ENCODE measurements at regions not wholly inside any gene's neighbourhood (a gene's known extent, or its start where the extent isn't known, plus 50 kb on each side); places are given as distances from the start of the nearest gene placed in this dataset.

DNA sequence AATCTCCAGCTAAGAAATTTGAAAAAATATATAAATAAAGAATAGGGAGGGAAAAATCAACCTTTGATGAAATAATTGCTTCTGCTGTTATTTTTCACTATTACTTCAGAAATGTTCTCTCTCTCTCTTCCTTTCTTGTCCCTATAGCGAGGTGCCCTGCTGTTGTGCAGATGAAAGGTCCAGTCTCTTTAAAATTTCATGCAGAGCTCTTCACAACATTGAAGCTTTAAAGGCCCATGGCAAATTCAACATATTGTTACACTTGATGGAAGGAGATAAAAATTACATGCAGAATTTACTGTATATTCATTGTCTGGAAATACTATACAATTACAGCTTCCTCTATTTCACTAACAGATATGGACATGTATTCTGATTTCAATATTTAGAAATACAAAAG lies 86.4 kb upstream of the PSMD7 start:
- Mint-ChIP-seq H3K9me3 (ENCODE audit: unreplicated experiment) (no peaks in the 10 kb centered on the region), H3K4me1 (ENCODE audit: unreplicated experiment) (no peaks in the 10 kb centered on the region), H3K27ac (ENCODE audit: unreplicated experiment) (no peak overlapping the region), H3K4me3 (ENCODE audit: unreplicated experiment) (no peak overlapping the region), H3K27me3 (ENCODE audit: unreplicated experiment) (peaks cover 5% of the 10 kb centered on the region), H3K36me3 (ENCODE audit: low read depth, unreplicated experiment) (no peaks in the 10 kb centered on the region)
- TF ChIP-seq, protein P1, sequence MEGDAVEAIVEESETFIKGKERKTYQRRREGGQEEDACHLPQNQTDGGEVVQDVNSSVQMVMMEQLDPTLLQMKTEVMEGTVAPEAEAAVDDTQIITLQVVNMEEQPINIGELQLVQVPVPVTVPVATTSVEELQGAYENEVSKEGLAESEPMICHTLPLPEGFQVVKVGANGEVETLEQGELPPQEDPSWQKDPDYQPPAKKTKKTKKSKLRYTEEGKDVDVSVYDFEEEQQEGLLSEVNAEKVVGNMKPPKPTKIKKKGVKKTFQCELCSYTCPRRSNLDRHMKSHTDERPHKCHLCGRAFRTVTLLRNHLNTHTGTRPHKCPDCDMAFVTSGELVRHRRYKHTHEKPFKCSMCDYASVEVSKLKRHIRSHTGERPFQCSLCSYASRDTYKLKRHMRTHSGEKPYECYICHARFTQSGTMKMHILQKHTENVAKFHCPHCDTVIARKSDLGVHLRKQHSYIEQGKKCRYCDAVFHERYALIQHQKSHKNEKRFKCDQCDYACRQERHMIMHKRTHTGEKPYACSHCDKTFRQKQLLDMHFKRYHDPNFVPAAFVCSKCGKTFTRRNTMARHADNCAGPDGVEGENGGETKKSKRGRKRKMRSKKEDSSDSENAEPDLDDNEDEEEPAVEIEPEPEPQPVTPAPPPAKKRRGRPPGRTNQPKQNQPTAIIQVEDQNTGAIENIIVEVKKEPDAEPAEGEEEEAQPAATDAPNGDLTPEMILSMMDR (IDR thresholded peaks at IDR 0.05; ENCODE audit: unreplicated experiment): no peak
- no peak for DNase-seq (ENCODE audit: low spot score)

DNA sequence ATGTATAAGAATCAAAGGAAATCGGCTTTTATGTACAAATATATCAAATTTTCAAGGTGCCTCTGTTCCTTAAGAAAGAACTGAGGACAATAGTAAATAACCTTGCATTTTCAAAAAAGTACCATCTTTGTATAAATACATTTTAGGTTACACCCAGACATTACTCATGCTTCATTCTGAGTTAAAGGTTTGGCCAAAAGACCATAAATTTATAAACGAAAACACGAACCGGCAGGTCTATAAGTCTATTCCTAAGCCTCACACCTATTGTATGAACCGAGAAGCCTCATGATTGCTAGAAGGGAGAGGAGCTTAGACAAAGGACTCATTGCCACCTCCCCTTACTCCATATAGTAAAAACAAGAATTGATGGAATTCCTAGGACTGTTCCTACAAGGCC lies 94.6 kb upstream of the PSMD7 start:
- TF ChIP-seq, protein P1 (IDR thresholded peaks at IDR 0.05; ENCODE audit: unreplicated experiment): no peak
- H3K27me3 Mint-ChIP-seq (ENCODE audit: unreplicated experiment): no peaks in the 10 kb centered on the region
- DNase-seq (ENCODE audit: low spot score): no peak
- no peaks in the 10 kb centered on the region for H3K4me1 Mint-ChIP-seq (ENCODE audit: unreplicated experiment)
- H3K9me3 Mint-ChIP-seq (ENCODE audit: unreplicated experiment): no peaks in the 10 kb centered on the region
- no peaks in the 10 kb centered on the region for H3K36me3 Mint-ChIP-seq (ENCODE audit: low read depth, unreplicated experiment)
- H3K27ac Mint-ChIP-seq (ENCODE audit: unreplicated experiment): no peak overlapping the region
- no peak overlapping the region for H3K4me3 Mint-ChIP-seq (ENCODE audit: unreplicated experiment)

GRCh38 chr16:74201576-74201975 lies 95.0 kb upstream of the PSMD7 start:
- H3K9me3 Mint-ChIP-seq (ENCODE audit: unreplicated experiment): no peaks in the 10 kb centered on the region
- no peaks in the 10 kb centered on the region for H3K27me3 Mint-ChIP-seq (ENCODE audit: unreplicated experiment)
- no peak overlapping the region for H3K27ac Mint-ChIP-seq (ENCODE audit: unreplicated experiment)
- H3K4me3 Mint-ChIP-seq (ENCODE audit: unreplicated experiment): no peak overlapping the region
- DNase-seq (ENCODE audit: low spot score): no peak
- no peaks in the 10 kb centered on the region for H3K36me3 Mint-ChIP-seq (ENCODE audit: low read depth, unreplicated experiment)
- no peaks in the 10 kb centered on the region for H3K4me1 Mint-ChIP-seq (ENCODE audit: unreplicated experiment)
- TF ChIP-seq, protein P1 (IDR thresholded peaks at IDR 0.05; ENCODE audit: unreplicated experiment): no peak

- DNase-seq (ENCODE audit: low spot score): no peak
- Mint-ChIP-seq H3K9me3 (ENCODE audit: unreplicated experiment) (no peaks in the 10 kb centered on the region), H3K4me1 (ENCODE audit: unreplicated experiment) (no peaks in the 10 kb centered on the region), H3K27me3 (ENCODE audit: unreplicated experiment) (no peaks in the 10 kb centered on the region), H3K36me3 (ENCODE audit: low read depth, unreplicated experiment) (no peaks in the 10 kb centered on the region), H3K4me3 (ENCODE audit: unreplicated experiment) (no peak overlapping the region), H3K27ac (ENCODE audit: unreplicated experiment) (no peak overlapping the region)
- TF ChIP-seq, protein P1 (IDR thresholded peaks at IDR 0.05; ENCODE audit: unreplicated experiment): no peak
These were observed 95.7 kb upstream of the PSMD7 start for GRCh38 chr16:74200921-74201320.

DNA sequence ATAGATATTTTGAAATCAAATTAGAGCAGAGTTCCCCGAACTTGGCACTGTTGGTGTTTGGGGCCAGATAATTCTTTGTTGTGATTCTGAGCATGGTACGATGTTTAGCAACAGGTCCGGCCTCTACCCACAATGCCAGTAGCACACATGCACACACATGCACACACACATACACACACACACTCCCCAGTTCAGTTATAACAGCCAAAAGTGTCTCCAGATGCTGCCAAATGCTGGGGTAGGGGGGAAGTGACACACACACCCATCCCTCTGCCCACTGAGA lies 96.8 kb upstream of the PSMD7 start:
- Mint-ChIP-seq H3K4me1 (ENCODE audit: unreplicated experiment) (no peaks in the 10 kb centered on the region), H3K9me3 (ENCODE audit: unreplicated experiment) (no peaks in the 10 kb centered on the region), H3K27me3 (ENCODE audit: unreplicated experiment) (no peaks in the 10 kb centered on the region), H3K4me3 (ENCODE audit: unreplicated experiment) (no peak overlapping the region), H3K36me3 (ENCODE audit: low read depth, unreplicated experiment) (no peaks in the 10 kb centered on the region), H3K27ac (ENCODE audit: unreplicated experiment) (no peak overlapping the region)
- TF ChIP-seq, protein P1 (IDR thresholded peaks at IDR 0.05; ENCODE audit: unreplicated experiment): no peak
- no peak for DNase-seq (ENCODE audit: low spot score)
